ENCODE measurements at regions not wholly inside any gene's neighbourhood (a gene's known extent, or its start where the extent isn't known, plus 50 kb on each side); places are given as distances from the start of the nearest gene placed in this dataset.
"Not testable (repeated sequence)": the region's sequence is repeated elsewhere in the genome, so short reads cannot be mapped to it uniquely, and the experiment has no call there.

- DNase-seq (ENCODE audit: low spot score, unreplicated experiment), result no peak
- Mint-ChIP-seq H3K27me3 (no peaks in the 10 kb centered on the region), H3K4me1 (ENCODE audit: low read depth) (no peaks in the 10 kb centered on the region), H3K27ac (no peak overlapping the region), H3K4me3 (ENCODE audit: low read depth) (no peak overlapping the region), H3K9me3 (ENCODE audit: low read depth) (peaks cover 5% of the 10 kb centered on the region), H3K36me3 (ENCODE audit: insufficient read depth) (no peaks in the 10 kb centered on the region)
- no peak for TF ChIP-seq CTCF (IDR thresholded peaks at IDR 0.05; ENCODE audit: unreplicated experiment)
Measured at GRCh38 chr22:23481369-23481768, 98.7 kb downstream of the IGLL1 start.

DNA sequence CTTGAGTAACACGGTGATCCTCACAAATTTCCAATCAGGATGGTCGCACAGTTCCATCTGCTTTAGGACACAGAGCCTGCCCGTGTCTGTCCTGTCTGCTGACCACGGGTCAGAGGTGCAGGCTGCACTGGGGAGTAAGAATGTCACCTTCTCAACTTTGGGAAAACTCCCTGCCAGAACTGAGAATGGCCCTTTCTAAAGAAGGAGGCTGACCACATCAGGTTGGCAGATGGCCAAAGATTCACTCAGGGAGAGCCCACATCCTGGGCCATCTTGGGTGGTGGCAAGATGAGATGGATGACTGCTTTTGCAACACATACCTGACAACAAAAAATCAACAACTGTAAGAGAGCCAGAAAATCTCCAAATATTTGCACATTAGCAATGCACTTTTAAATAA, 101.9 kb downstream of the IGLL1 start:
- Mint-ChIP-seq H3K27ac (no peak overlapping the region), H3K36me3 (ENCODE audit: insufficient read depth) (no peaks in the 10 kb centered on the region), H3K9me3 (ENCODE audit: low read depth) (peaks cover 5% of the 10 kb centered on the region), H3K4me3 (ENCODE audit: low read depth) (no peak overlapping the region), H3K4me1 (ENCODE audit: low read depth) (no peaks in the 10 kb centered on the region), H3K27me3 (no peaks in the 10 kb centered on the region)
- no peak for TF ChIP-seq CTCF (IDR thresholded peaks at IDR 0.05; ENCODE audit: unreplicated experiment)
- no peak for DNase-seq (ENCODE audit: low spot score, unreplicated experiment)

DNA sequence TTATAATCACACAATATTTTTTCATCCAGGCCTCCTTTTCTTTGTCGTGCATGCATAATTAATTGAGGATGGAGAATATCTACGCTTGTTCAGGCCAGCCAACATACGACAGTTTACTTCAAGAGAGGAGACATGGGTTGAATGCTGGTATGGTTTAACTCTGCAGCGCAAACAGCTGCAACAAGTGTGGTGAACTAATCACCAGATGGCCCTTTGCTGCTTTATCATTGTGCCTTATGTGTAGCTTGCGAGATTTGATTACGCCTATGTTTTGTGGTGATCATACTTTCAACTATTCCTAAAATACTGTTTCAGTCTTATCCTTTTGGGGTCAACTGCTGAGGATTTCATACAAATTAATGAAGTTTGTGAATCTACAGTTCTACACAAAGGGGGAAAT, 105.6 kb downstream of the IGLL1 start:
- not testable (repeated sequence) for DNase-seq (ENCODE audit: low spot score, unreplicated experiment); H3K36me3 Mint-ChIP-seq (ENCODE audit: insufficient read depth); H3K27ac Mint-ChIP-seq; H3K27me3 Mint-ChIP-seq; H3K9me3 Mint-ChIP-seq (ENCODE audit: low read depth); H3K4me1 Mint-ChIP-seq (ENCODE audit: low read depth); H3K4me3 Mint-ChIP-seq (ENCODE audit: low read depth)

DNA sequence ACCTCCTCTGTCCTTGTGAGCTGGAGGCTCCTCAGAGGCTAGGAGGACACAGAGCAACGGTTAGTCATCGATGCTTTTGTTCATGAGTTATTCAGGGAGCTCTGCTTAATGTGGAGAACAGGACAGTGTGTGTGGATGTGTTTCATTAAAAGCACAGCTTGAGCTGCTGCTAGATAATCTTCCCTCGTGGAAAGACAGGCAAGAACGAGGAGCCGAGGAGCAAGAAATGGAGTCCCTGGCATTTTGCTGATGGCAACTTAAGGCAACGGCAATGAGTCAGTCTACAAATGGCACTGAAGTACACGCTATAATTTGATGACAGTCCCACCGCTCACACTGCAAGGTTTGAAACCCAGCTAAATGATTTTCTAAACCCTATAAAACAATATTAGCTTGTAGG, 106.2 kb downstream of the IGLL1 start:
- no peak for DNase-seq (ENCODE audit: low spot score, unreplicated experiment)
- Mint-ChIP-seq H3K27me3 (no peaks in the 10 kb centered on the region), H3K27ac (no peak overlapping the region)

DNA sequence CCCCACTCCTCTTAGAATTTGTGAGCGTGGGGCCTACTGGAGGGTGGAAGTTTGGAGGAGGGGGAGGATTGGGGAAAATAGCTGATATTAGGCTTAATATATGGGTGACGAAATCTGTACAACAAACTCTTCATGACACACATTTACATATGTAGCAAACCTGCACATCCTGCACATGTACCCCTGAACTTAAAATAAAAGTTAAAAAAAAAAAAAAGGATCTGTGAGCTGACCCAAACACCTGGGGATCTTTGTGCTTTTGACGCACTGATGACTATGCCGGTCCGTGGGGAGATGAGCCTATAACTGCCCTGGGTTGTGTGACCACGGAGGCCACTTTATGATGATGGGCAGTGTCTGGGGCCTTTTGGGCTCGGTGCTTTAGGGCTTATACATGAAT, 107.7 kb downstream of the IGLL1 start:
- H3K27ac Mint-ChIP-seq; H3K27me3 Mint-ChIP-seq; H3K36me3 Mint-ChIP-seq (ENCODE audit: insufficient read depth); H3K4me3 Mint-ChIP-seq (ENCODE audit: low read depth); DNase-seq (ENCODE audit: low spot score, unreplicated experiment); H3K9me3 Mint-ChIP-seq (ENCODE audit: low read depth); H3K4me1 Mint-ChIP-seq (ENCODE audit: low read depth): not testable (repeated sequence)

More for the DNA sequence above, 106.2 kb downstream of the IGLL1 start:
- Mint-ChIP-seq H3K4me1 (ENCODE audit: low read depth) (no peaks in the 10 kb centered on the region), H3K36me3 (ENCODE audit: insufficient read depth) (no peaks in the 10 kb centered on the region), H3K9me3 (ENCODE audit: low read depth) (peaks cover 4% of the 10 kb centered on the region), H3K4me3 (ENCODE audit: low read depth) (no peak overlapping the region)
- TF ChIP-seq CTCF (IDR thresholded peaks at IDR 0.05; ENCODE audit: unreplicated experiment), result no peak

GRCh38 chr22:23471698-23472097, 108.4 kb downstream of the IGLL1 start:
- H3K9me3 Mint-ChIP-seq (ENCODE audit: low read depth), result no peaks in the 10 kb centered on the region
- TF ChIP-seq CTCF (IDR thresholded peaks at IDR 0.05; ENCODE audit: unreplicated experiment), result no peak
- no peak overlapping the region for H3K4me3 Mint-ChIP-seq (ENCODE audit: low read depth)
- no peaks in the 10 kb centered on the region for H3K36me3 Mint-ChIP-seq (ENCODE audit: insufficient read depth)
- no peak for DNase-seq (ENCODE audit: low spot score, unreplicated experiment)
- peaks cover 6% of the 10 kb centered on the region for H3K4me1 Mint-ChIP-seq (ENCODE audit: low read depth)
- H3K27ac Mint-ChIP-seq, result no peak overlapping the region
- no peaks in the 10 kb centered on the region for H3K27me3 Mint-ChIP-seq

Measured in progenitor cell of endocrine pancreas (in vitro differentiated cells).